ENCODE measurements at regions not wholly inside any gene's neighbourhood (a gene's known extent, or its start where the extent isn't known, plus 50 kb on each side); places are given as distances from the start of the nearest gene placed in this dataset.

GRCh38 chr18:46393961-46394360 lies 263.1 kb downstream of the LOXHD1 start:
- in situ Hi-C loops (cut with HindIII; ENCODE audit: low pct_unique_long_range_greater_than_20kb, low sequenced_read_pairs) (no loop called here), intact Hi-C loops (cut with micrococcal nuclease; ENCODE audit: unreplicated experiment) (no loop called here)
- no peak overlapping the region for H3K27ac ChIP-seq (ENCODE audit: low read length)
- 0 out of 2 replicates have a peak, but pooled peaks cover under 1% of the 10 kb centered on the region for H3K4me1 ChIP-seq (ENCODE audit: control insufficient read depth, insufficient read depth, low read length)
- no TSS peak for BruUV-seq (replicated peaks)
- no peaks in the 10 kb centered on the region for H3K27me3 ChIP-seq (ENCODE audit: control insufficient read depth, insufficient read depth, low read length)
- H3K36me3 ChIP-seq (ENCODE audit: control insufficient read depth, insufficient read depth, low read length), result no peaks in the 10 kb centered on the region
- TF ChIP-seq TCF7L2 (IDR thresholded peaks at IDR 0.05; ENCODE audit: low read depth, low read length) (no peak), SIN3A (IDR thresholded peaks at IDR 0.05; ENCODE audit: borderline replicate concordance, insufficient read depth, low read depth, low read length) (no peak), CTCF (IDR thresholded peaks at IDR 0.05) (no peak), POLR2AphosphoS5 (IDR thresholded peaks at IDR 0.05; ENCODE audit: low read depth, low read length) (no peak), REST (IDR thresholded peaks at IDR 0.05; ENCODE audit: insufficient read depth in 1 of 2, low read depth in 2 of 2, low read length in 1 of 2) (no peak)
- ATAC-seq (no peak), DNase-seq (ENCODE audit: low read depth, low spot score) (no peak)
- H3K4me3 ChIP-seq (ENCODE audit: low read depth in 2 of 2, low read length in 2 of 2), result no peak overlapping the region
- POLR2A ChIA-PET, result no interaction called here
- no peaks in the 10 kb centered on the region for H3K9me3 ChIP-seq (ENCODE audit: control insufficient read depth, insufficient read depth, low read depth, low read length)
- CTCF ChIA-PET, result no interaction called here

GRCh38 chr18:46395795-46396194 lies 261.2 kb downstream of the LOXHD1 start:
- CTCF ChIA-PET, result no interaction called here
- H3K4me3 ChIP-seq (ENCODE audit: low read depth in 2 of 2, low read length in 2 of 2), result no peak overlapping the region
- no peak for ATAC-seq

More at GRCh38 chr18:46395795-46396194, 261.2 kb downstream of the LOXHD1 start:
- BruUV-seq (replicated peaks), result no TSS peak
- no peaks in the 10 kb centered on the region for H3K36me3 ChIP-seq (ENCODE audit: control insufficient read depth, insufficient read depth, low read length)
- POLR2A ChIA-PET, result no interaction called here
- in situ Hi-C loops (cut with HindIII; ENCODE audit: low pct_unique_long_range_greater_than_20kb, low sequenced_read_pairs) (no loop called here), intact Hi-C loops (cut with micrococcal nuclease; ENCODE audit: unreplicated experiment) (no loop called here)
- no peaks in the 10 kb centered on the region for H3K9me3 ChIP-seq (ENCODE audit: control insufficient read depth, insufficient read depth, low read depth, low read length)
- no peak overlapping the region for H3K27ac ChIP-seq (ENCODE audit: low read length)
- DNase-seq (ENCODE audit: low read depth, low spot score), result no peak
- no peaks in the 10 kb centered on the region for H3K27me3 ChIP-seq (ENCODE audit: control insufficient read depth, insufficient read depth, low read length)
- no peaks in the 10 kb centered on the region for H3K4me1 ChIP-seq (ENCODE audit: control insufficient read depth, insufficient read depth, low read length)
- TF ChIP-seq TCF7L2 (IDR thresholded peaks at IDR 0.05; ENCODE audit: low read depth, low read length) (no peak), POLR2AphosphoS5 (IDR thresholded peaks at IDR 0.05; ENCODE audit: low read depth, low read length) (no peak), CTCF (IDR thresholded peaks at IDR 0.05) (no peak), SIN3A (IDR thresholded peaks at IDR 0.05; ENCODE audit: borderline replicate concordance, insufficient read depth, low read depth, low read length) (no peak), REST (IDR thresholded peaks at IDR 0.05; ENCODE audit: insufficient read depth in 1 of 2, low read depth in 2 of 2, low read length in 1 of 2) (no peak)

All from Panc1 (cell line).